Heart right ventricle (tissue), 16 donors: ENCODE measurements at regions not wholly inside any gene's neighbourhood (a gene's known extent, or its start where the extent isn't known, plus 50 kb on each side); places are given as distances from the start of the nearest gene placed in this dataset.

Experiments
- ATAC-seq, 8 donors: fragments of 200-7000 bp; cut with Tn5 transposase; one replicate each; pipeline ENCODE4 v1.9.1; 2020; ENCODE audit warnings: mild to moderate bottlenecking in 8 of 8, moderate library complexity in 8 of 8, moderate number of reproducible peaks in 1 of 8
- DNase-seq, 2 donors: peaks; one replicate each; pipeline ENCODE4 v3.0.0-alpha.2; 2020
- H3K27ac ChIP-seq, 10 donors: fragments of 200-600 bp; sonication (generic) in 2 of 10; one replicate each; pipeline versions ENCODE4 v1.5.0 to v1.8.0; 2020 to 2022; ENCODE audit warnings: mild to moderate bottlenecking in 3 of 10
- H3K27me3 ChIP-seq, 7 donors: fragments of 200-600 bp; one replicate each; pipeline ENCODE4 v1.8.0; 2021 to 2022; ENCODE audit warnings: mild to moderate bottlenecking in 2 of 7
- H3K36me3 ChIP-seq, 9 donors: fragments of 200-600 bp; sonication (generic) in 1 of 9; one replicate each; pipeline versions ENCODE4 v1.5.0 to v1.8.0; 2020 to 2022; ENCODE audit warnings: mild to moderate bottlenecking in 2 of 9
- H3K4me1 ChIP-seq, 9 donors: fragments of 200-600 bp; sonication (generic) in 1 of 9; one replicate each; pipeline versions ENCODE4 v1.5.0 to v1.8.0; 2020 to 2022; ENCODE audit warnings: mild to moderate bottlenecking in 4 of 9
- H3K4me3 ChIP-seq, 10 donors: fragments of 200-600 bp; sonication (generic) in 2 of 10; one replicate each; pipeline versions ENCODE4 v1.5.0 to v1.8.0; 2020 to 2022; ENCODE audit warnings: mild to moderate bottlenecking in 7 of 10, moderate library complexity in 2 of 10
- H3K9me3 ChIP-seq, 11 donors: fragments of 200-600 bp in 10 of 11; sonication (generic) in 2 of 11; one replicate each; pipeline versions ENCODE4 v1.5.0 to v1.8.0; 2013 to 2022; ENCODE audit warnings: mild to moderate bottlenecking in 2 of 11, control low read depth in 1 of 11, moderate library complexity in 1 of 11
- WGBS, 2 donors: extraction: QIAGEN DNeasy Blood & Tissue Kit; methylation state at CpG; one replicate each; pipeline ENCODE4 v1.1.7; 2013; ENCODE audit warnings: inconsistent platforms in 1 of 2; 5-methylcytosine and 5-hydroxymethylcytosine counted together
- intact Hi-C, 10 donors: fragments of 100-400 bp; cut with DNase I; formaldehyde crosslinking; loops; one replicate each; pipeline versions ENCODE4 v1.11.1 to v1.14.2; 2022
- TF ChIP-seq, protein P1 (sequence below), 9 donors: fragments of 200-600 bp; sonication (generic) in 2 of 9; IDR thresholded peaks; one replicate each; pipeline versions ENCODE4 v1.5.0 to v1.8.0; 2021 to 2022; ENCODE audit warnings: antibody characterized with exemption in 9 of 9, mild to moderate bottlenecking in 5 of 9, moderate library complexity in 1 of 9
- donor health status: Arrhythmogenic right ventricular cardiomyopathy.
- donor health status: ischemic (EF 13 %, LVEDD 7.1; RV severe dilation, severe dysfunction).
- donor health status: healthy with polysubstance abuse.
- donor health status: DM: no; HTN: yes; CAD: no.
- donor health status: DM: no; HTN: no; CAD: no.
- donor health status: ischemic (EF 25% LVEDD 6.9; RV normal size, moderate dysfunction).
- donor health status: ischemic (EF 25% LVEDD 5.7; RV mildly dilated, moderate dysfunction).
- donor health status: healthy.
- donor health status: DM: yes; HTN: yes; CAD: no.
- donor health status: Ischemic cardiomyopathy.
- donor health status: ischemic (EF 35%, LVEDD 5.7; RV mildly dilated, moderate dysfunction).
- donor health status: nonischemic (EF 11% LVEDD 7.7; RV severe dilation, severe dysfunction).
- donor health status: DM: yes; HTN: yes; CAD: no.
- donor health status: PGD.
- donor health status: ischemic (EF 29% LVEDD 5.4; RV normal size, mild dysfunction).
- donor health status: nonischemic (EF 23%, LVEDD 6.1; RV moderate dilation, normal function).

DNA sequence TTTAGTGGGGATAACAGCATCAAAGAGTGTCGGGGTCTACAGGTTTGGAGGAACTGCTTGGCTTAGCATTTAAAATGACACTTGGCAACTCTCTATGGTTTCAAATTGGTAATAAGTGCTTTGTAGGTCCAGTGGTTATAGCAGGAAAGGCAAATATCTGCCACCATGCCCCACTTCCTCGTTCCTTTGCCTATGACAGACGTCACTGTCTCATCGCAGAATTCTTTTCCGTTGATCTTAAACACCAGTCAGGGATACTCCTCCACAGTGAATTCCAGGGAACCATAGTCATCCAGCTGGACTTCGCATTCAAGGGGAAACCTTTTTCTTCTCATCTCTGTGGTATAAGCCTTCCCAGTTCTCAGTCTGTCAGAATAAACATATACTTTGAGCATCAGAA is 319.1 kb downstream of the GPAT3 start:
- H3K27ac ChIP-seq, result no peak overlapping the region
- TF ChIP-seq, protein P1, sequence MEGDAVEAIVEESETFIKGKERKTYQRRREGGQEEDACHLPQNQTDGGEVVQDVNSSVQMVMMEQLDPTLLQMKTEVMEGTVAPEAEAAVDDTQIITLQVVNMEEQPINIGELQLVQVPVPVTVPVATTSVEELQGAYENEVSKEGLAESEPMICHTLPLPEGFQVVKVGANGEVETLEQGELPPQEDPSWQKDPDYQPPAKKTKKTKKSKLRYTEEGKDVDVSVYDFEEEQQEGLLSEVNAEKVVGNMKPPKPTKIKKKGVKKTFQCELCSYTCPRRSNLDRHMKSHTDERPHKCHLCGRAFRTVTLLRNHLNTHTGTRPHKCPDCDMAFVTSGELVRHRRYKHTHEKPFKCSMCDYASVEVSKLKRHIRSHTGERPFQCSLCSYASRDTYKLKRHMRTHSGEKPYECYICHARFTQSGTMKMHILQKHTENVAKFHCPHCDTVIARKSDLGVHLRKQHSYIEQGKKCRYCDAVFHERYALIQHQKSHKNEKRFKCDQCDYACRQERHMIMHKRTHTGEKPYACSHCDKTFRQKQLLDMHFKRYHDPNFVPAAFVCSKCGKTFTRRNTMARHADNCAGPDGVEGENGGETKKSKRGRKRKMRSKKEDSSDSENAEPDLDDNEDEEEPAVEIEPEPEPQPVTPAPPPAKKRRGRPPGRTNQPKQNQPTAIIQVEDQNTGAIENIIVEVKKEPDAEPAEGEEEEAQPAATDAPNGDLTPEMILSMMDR (IDR thresholded peaks at IDR 0.05), result no peak
- H3K9me3 ChIP-seq, result no peaks in the 10 kb centered on the region
- H3K4me1 ChIP-seq, result no peaks in the 10 kb centered on the region
- no peak for ATAC-seq
- peaks cover 0 to 4% (median 0%) of the 10 kb centered on the region in 7 donors for H3K27me3 ChIP-seq
- DNase-seq, result no peak
- intact Hi-C loops, result no loop called here
- H3K36me3 ChIP-seq, result no peaks in the 10 kb centered on the region
- 46 to 51% methylated on average over 6 of the region's 6 CpGs for whole genome bisulfite sequencing, 2 donors
- no peak overlapping the region for H3K4me3 ChIP-seq

DNA sequence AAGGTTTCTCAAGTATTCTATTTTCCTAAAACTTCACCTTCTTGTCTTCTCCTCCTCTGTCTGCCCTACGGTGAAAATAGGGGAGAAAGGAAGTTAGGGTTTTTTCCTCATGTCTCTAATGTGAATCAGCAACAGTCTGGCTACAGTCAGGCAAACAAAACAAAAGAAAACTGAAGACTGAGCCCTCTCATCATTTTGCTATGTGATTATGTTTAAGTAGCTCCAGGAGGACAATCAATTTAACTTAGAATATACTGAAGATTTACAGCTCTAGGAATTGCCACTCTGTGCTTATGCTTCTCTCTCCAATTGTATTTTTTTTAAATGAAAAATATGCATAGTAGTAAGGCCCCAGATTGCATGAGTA is 316.2 kb downstream of the GPAT3 start:
- no peak for DNase-seq
- 47 to 61% methylated on average over 1 of the region's 1 CpG for WGBS, 2 donors
- Histone ChIP-seq H3K27me3 (peaks cover 0 to 9% (median 0%) of the 10 kb centered on the region in 7 donors), H3K27ac (no peak overlapping the region), H3K4me1 (no peaks in the 10 kb centered on the region), H3K4me3 (no peak overlapping the region), H3K36me3 (no peaks in the 10 kb centered on the region), H3K9me3 (no peaks in the 10 kb centered on the region)
- intact Hi-C loops, result no loop called here
- TF ChIP-seq, protein P1 (IDR thresholded peaks at IDR 0.05), result no peak
- no peak for ATAC-seq

DNA sequence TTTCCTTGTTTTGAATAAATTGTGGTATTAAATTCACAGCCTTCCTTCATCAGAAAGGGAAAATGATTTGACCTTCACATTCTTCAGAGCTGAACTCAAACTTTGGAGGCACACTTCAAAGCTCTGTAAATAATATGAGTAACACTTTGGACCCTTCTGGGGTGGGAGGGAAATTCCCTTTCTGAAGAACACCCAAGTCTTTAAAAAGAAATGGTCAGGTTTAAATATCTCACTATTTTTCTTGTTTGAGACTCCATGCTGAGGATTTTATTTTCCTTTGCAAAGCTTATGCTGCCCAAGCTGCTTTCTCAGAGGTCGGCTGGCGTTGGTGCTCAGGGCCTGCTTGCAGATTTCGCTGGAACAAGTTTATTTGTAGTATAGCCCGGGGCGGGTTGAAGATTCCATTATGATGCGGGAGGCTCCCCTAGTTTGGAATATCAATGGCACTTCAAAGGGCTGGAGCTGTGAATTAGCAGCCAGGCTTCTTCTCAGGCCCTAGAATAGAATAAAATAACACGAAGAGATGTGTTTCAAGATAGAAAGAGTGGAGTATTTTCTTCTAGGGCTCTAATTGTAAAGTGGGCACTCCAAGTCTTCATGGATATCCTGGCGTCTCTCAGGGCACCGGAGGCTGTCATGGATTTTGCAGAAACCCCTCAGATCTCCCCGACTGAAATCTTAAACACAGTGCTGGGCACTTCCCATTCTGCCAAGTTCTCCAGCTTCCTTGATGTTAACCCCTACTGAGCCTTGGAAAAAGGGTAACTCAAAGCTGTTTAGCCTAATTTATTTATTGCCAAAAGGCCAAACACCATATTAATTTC is 315.6 kb downstream of the GPAT3 start:
- DNase-seq, result no peak
- TF ChIP-seq, protein P1 (IDR thresholded peaks at IDR 0.05), result no peak
- no peak for ATAC-seq
- 49 to 59% methylated on average over 10 of the region's 10 CpGs for WGBS, 2 donors
- Histone ChIP-seq H3K27me3 (peaks cover 0 to 9% (median 0%) of the 10 kb centered on the region in 7 donors), H3K4me3 (no peak overlapping the region), H3K27ac (no peak overlapping the region), H3K36me3 (no peaks in the 10 kb centered on the region), H3K4me1 (no peaks in the 10 kb centered on the region), H3K9me3 (no peaks in the 10 kb centered on the region)
- intact Hi-C loops, result no loop called here

DNA sequence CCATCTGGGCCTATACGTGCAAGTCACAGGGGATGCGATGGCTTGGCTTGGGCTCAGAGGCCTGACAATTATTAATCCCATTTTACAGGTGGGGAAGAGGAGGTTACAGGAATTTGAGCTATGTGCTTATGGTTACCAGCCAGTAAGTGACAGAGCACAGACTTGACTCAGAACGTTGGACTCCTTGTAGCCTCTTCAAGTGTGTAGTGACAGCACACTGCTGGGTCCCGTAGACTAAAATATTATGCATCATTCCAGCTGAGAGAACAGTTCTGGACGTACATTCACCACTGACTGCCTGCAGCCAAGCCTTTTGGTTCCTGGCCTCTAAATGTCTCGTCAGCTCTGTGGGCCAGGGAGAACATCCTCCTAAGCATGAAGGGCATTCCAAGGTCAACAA is 314.5 kb downstream of the GPAT3 start:
- no peak for ATAC-seq
- Histone ChIP-seq H3K27ac (no peak overlapping the region), H3K4me3 (no peak overlapping the region), H3K4me1 (no peaks in the 10 kb centered on the region), H3K9me3 (no peaks in the 10 kb centered on the region), H3K27me3 (peaks cover 0 to 9% (median 0%) of the 10 kb centered on the region in 7 donors), H3K36me3 (no peaks in the 10 kb centered on the region)
- 71 to 76% methylated on average over 6 of the region's 6 CpGs for WGBS, 2 donors
- intact Hi-C loops, result no loop called here
- TF ChIP-seq, protein P1 (IDR thresholded peaks at IDR 0.05), result no peak
- DNase-seq, result no peak
